ENCODE measurements at regions not wholly inside any gene's neighbourhood (a gene's known extent, or its start where the extent isn't known, plus 50 kb on each side); places are given as distances from the start of the nearest gene placed in this dataset.

DNA sequence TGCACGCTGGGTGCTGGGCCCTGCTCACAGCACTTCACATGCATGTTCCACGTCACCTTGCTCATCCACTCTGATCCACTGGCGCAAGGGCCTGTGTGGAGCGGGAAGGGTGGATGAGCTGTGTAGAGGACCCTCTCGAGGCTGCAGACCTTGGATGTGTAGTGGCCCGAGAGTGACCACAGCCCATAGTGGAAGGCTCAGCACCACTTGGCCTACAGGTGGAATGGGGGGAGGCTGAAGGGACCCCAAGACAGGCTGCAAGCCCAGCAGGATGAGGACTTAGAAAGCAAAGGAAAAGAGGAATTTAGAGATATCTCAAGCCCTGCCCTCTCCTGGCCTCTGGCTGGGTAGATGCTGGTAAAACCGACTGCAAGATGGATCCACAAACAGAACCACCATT is 175.9 kb upstream of the COPS8 start:
- no peak for TF ChIP-seq TAF1 (IDR thresholded peaks at IDR 0.05; ENCODE audit: low read depth)
- TF ChIP-seq, protein P1, sequence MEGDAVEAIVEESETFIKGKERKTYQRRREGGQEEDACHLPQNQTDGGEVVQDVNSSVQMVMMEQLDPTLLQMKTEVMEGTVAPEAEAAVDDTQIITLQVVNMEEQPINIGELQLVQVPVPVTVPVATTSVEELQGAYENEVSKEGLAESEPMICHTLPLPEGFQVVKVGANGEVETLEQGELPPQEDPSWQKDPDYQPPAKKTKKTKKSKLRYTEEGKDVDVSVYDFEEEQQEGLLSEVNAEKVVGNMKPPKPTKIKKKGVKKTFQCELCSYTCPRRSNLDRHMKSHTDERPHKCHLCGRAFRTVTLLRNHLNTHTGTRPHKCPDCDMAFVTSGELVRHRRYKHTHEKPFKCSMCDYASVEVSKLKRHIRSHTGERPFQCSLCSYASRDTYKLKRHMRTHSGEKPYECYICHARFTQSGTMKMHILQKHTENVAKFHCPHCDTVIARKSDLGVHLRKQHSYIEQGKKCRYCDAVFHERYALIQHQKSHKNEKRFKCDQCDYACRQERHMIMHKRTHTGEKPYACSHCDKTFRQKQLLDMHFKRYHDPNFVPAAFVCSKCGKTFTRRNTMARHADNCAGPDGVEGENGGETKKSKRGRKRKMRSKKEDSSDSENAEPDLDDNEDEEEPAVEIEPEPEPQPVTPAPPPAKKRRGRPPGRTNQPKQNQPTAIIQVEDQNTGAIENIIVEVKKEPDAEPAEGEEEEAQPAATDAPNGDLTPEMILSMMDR (IDR thresholded peaks at IDR 0.05; ENCODE audit: poor library complexity, severe bottlenecking): no peak
- TF ChIP-seq EP300 (conservative IDR thresholded peaks at IDR 0.05; ENCODE audit: poor library complexity, severe bottlenecking): no peak
- no peak for TF ChIP-seq POLR2AphosphoS5 (IDR thresholded peaks at IDR 0.05)
- no peak for TF ChIP-seq EZH2 (IDR thresholded peaks at IDR 0.05; ENCODE audit: borderline replicate concordance, insufficient read depth, low read length, poor library complexity, severe bottlenecking)
- TF ChIP-seq, protein P2, sequence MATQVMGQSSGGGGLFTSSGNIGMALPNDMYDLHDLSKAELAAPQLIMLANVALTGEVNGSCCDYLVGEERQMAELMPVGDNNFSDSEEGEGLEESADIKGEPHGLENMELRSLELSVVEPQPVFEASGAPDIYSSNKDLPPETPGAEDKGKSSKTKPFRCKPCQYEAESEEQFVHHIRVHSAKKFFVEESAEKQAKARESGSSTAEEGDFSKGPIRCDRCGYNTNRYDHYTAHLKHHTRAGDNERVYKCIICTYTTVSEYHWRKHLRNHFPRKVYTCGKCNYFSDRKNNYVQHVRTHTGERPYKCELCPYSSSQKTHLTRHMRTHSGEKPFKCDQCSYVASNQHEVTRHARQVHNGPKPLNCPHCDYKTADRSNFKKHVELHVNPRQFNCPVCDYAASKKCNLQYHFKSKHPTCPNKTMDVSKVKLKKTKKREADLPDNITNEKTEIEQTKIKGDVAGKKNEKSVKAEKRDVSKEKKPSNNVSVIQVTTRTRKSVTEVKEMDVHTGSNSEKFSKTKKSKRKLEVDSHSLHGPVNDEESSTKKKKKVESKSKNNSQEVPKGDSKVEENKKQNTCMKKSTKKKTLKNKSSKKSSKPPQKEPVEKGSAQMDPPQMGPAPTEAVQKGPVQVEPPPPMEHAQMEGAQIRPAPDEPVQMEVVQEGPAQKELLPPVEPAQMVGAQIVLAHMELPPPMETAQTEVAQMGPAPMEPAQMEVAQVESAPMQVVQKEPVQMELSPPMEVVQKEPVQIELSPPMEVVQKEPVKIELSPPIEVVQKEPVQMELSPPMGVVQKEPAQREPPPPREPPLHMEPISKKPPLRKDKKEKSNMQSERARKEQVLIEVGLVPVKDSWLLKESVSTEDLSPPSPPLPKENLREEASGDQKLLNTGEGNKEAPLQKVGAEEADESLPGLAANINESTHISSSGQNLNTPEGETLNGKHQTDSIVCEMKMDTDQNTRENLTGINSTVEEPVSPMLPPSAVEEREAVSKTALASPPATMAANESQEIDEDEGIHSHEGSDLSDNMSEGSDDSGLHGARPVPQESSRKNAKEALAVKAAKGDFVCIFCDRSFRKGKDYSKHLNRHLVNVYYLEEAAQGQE (IDR thresholded peaks at IDR 0.05; ENCODE audit: borderline replicate concordance): no peak
- TF ChIP-seq RAD21 (conservative IDR thresholded peaks at IDR 0.05): no peak
- no peak for TF ChIP-seq SMC3 (conservative IDR thresholded peaks at IDR 0.05; ENCODE audit: poor library complexity)
- TF ChIP-seq MXI1 (conservative IDR thresholded peaks at IDR 0.05; ENCODE audit: poor library complexity, severe bottlenecking): no peak

All from neural cell (in vitro differentiated cells).